ENCODE measurements at regions not wholly inside any gene's neighbourhood (a gene's known extent, or its start where the extent isn't known, plus 50 kb on each side); places are given as distances from the start of the nearest gene placed in this dataset.
"Not testable (repeated sequence)": the region's sequence is repeated elsewhere in the genome, so short reads cannot be mapped to it uniquely, and the experiment has no call there.

- no peak for DNase-seq
Measured at GRCh38 chr12:28693565-28694219, 455.4 kb upstream of the FAR2 start.

GRCh38 chr12:28698553-28698952 lies 450.5 kb upstream of the FAR2 start:
- no peak for DNase-seq

DNA sequence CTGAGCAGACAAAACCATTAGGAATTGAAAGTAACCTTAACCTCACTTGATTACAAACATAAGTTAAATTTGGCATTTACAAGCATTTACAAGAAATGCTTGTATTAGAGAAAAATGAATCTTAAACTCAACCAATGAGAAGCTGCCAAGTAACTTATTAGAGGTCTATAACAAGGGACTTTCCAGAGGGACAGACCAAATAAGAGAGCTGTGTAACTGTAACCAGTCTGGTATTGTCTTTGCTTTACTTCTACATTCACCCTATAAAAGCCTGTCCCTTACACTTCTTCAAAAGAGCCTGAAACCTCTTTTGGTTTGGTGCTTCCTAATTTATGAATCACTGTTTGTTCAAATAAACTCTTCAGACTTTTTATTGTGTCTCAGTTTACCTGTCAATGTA lies 450.0 kb upstream of the FAR2 start:
- no peak for DNase-seq

GRCh38 chr12:28700161-28700560 lies 448.9 kb upstream of the FAR2 start:
- no peak for DNase-seq

DNA sequence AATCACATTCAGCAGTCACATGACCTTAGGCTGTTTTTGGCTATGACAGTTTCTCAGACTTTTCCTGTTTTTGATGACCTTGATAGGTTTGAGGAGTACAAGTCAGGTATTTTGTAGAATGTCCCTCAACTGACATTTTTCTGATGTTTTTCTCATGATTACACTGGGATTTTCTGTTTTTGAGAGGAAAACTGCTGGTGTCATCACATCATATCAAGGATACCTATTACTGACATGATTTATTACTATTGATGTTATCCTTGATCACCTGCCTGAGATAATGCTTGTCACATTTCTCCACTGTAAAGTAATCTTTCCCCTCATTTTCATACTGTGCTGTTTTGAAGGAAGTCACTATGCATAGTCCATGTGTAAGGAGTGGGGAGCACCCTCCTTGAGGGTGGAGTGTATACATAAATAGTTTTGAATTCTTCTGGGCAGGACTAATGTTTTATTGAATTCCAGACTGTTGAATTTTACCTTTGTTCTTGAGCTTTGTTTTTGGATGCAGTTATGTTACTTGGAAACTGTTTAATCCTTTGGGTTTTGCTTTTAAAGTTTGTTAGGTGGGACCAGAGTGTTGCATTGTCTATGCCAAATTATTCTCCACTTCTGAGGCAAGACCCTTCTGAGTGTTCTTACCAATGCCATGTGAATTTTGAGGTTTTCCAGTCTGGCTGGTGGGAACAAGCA lies 444.5 kb upstream of the FAR2 start:
- no peak for DNase-seq

DNA sequence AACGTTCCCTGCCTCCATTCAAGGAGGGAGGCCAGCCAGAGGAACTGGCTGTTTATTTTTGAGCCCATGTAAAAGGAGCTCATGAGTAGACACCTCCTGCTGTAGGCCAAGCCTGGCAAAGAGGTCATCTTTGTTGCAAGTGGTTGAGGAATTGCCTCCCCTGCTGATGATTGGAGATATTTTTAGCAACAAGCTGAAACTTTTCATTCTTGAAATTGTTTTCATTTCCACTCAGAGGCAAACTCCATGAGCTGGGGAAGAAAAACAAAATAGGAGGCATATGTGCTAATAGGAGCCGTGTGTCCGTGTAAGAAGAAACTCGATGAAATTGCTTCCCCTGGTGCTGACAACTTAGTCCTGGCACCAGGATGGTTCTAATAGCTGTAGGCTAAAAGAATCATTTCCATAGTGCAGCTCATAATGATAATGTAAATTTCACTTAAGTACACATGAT lies 440.1 kb upstream of the FAR2 start:
- DNase-seq: no peak

GRCh38 chr12:28709986-28710685 lies 438.9 kb upstream of the FAR2 start:
- no peak for DNase-seq

GRCh38 chr12:28710882-28711281 lies 438.2 kb upstream of the FAR2 start:
- no peak for DNase-seq

DNA sequence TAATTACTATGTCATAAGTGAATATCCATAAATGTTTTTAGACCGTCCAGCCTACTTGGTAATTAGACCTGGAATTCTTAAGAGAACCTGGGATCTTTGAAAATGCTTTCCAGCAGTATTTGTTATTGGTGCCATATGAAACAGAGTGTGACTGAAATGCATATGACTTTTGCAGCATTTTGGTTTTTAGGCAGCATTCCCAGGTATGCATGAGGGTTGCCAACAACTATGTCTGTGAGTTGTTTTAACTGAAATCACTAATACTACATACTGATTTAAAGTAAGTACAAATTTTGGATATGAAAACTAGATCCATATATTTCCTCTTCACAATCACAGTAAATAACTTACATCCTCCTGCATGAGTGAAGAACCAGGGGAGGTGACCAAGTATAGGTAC lies 437.7 kb upstream of the FAR2 start:
- DNase-seq: no peak

- DNase-seq: no peak
Measured at GRCh38 chr12:28742791-28743190, 406.3 kb upstream of the FAR2 start.

- no peak for DNase-seq
Measured at GRCh38 chr12:28746734-28747325, 402.2 kb upstream of the FAR2 start.

- no peak for DNase-seq
Measured at GRCh38 chr12:28750946-28751685, 398.0 kb upstream of the FAR2 start.

DNA sequence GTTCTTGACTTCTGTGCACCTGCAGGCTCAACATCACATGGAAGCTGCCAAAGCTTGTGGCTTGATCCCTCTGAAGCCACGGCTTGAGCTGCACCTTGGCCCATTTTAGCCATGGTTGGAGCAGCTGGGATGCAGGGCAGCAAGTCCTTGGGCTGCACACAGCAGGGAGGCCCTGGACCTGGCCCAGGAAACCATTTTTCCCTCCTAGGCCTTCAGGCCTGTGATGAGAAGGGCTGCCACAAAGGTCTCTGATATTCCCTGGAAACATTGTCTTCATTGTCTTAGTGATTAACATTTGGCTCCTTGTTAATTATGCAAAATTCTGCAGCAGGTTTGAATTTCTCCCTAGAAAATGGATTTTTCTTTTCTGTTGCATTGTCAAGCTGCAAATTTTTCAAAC lies 394.1 kb upstream of the FAR2 start:
- DNase-seq: no peak

DNA sequence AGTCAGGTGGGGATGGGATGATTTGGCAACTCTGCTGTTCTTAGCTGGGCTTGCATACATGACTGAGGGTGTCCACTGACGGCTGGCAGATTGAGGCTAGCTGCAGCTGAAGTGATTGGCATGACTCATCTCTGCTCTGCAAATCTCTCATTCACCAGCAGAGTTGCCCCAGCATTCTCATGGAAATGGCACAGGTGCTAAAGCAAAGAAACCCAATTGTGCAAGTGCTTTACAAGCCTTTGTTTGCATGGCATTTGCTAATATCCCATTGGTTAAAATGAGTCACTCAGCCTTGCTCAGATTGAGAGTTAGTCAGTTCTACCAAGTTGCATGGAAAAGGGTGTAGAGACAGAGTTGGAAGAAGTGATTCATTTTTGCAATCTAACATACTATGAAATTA lies 389.7 kb upstream of the FAR2 start:
- no peak for DNase-seq

GRCh38 chr12:28760040-28760903 lies 388.8 kb upstream of the FAR2 start:
- DNase-seq: not testable (repeated sequence)

- not testable (repeated sequence) for DNase-seq
Measured at GRCh38 chr12:28761897-28762296, 387.2 kb upstream of the FAR2 start.

GRCh38 chr12:28766398-28766797 lies 382.7 kb upstream of the FAR2 start:
- no peak for DNase-seq

- DNase-seq: no peak
Measured at GRCh38 chr12:28767836-28768348, 381.2 kb upstream of the FAR2 start.

- DNase-seq: no peak
Measured at GRCh38 chr12:28770322-28770721, 378.8 kb upstream of the FAR2 start.

GRCh38 chr12:28771968-28772367 lies 377.1 kb upstream of the FAR2 start:
- DNase-seq: no peak

GRCh38 chr12:28775556-28775955 lies 373.5 kb upstream of the FAR2 start:
- no peak for DNase-seq

GRCh38 chr12:28776220-28776619 lies 372.9 kb upstream of the FAR2 start:
- no peak for DNase-seq

Data from NCI-H187 (cell line).